Endothelial cell of umbilical vein (primary cell): ENCODE measurements at regions not wholly inside any gene's neighbourhood (a gene's known extent, or its start where the extent isn't known, plus 50 kb on each side); places are given as distances from the start of the nearest gene placed in this dataset.

Source experiments
- BruUV-seq: library from RNA; stranded (reverse); fragments of 400-500 nt; replicated peaks from 2 replicates; lab custom pipeline; 2021; lab: Mats Ljungman, UMichigan
- CTCF ChIA-PET: fragments of 300-600, 350-600 bp; sonication (Branson Sonifier 250); formaldehyde crosslinking; loops from one replicate; lab custom pipeline; 2021; ENCODE audit warnings: antibody characterized with exemption, inconsistent platforms; lab: Charles Lee
- POLR2A ChIA-PET: fragments of 300-600, 350-600 bp; sonication (Branson Sonifier 250); formaldehyde crosslinking; loops from one replicate; lab custom pipeline; 2021; ENCODE audit warnings: antibody characterized with exemption, inconsistent platforms; lab: Charles Lee
- DNase-seq: peaks from one replicate; pipeline ENCODE4 v3.0.0-alpha.2; 2011; ENCODE audit warnings: low read depth, low spot score
- FAIRE-seq: peaks from 2 replicates; lab custom pipeline; 2011; peaks lifted over from hg19 to GRCh38; lab: Jason Lieb, UNC
- H2AFZ ChIP-seq: 2 replicates; pipeline ENCODE4 v1.6.0; 2012; ENCODE audit warnings: low read depth, low read length, control low read depth, inconsistent platforms
- H3K27ac ChIP-seq: 2 replicates; pipeline ENCODE4 v1.5.1; 2011; ENCODE audit warnings: low read depth, mild to moderate bottlenecking, control low read depth, low read length, moderate library complexity; ENCODE audit not compliant: insufficient read depth
- H3K27me3 ChIP-seq, 2 experiments: 2 replicates each; pipeline versions ENCODE4 v1.6.0 to v1.6.1; 2011; ENCODE audit warnings: low read length in 2 of 2, mixed read lengths in 1 of 2; ENCODE audit not compliant: control insufficient read depth in 2 of 2, insufficient read depth in 2 of 2
- H3K36me3 ChIP-seq, 2 experiments: 2 replicates in 1 of 2; 3 replicates in 1 of 2; pipeline ENCODE4 v1.5.1; 2011; ENCODE audit warnings: low read length in 2 of 2, mild to moderate bottlenecking in 1 of 2, moderate library complexity in 1 of 2; ENCODE audit not compliant: control insufficient read depth in 2 of 2, insufficient read depth in 2 of 2; ENCODE audit errors: extremely low read depth in 1 of 2
- H3K4me1 ChIP-seq: 3 replicates; pipeline ENCODE4 v1.5.1; 2011; ENCODE audit warnings: mild to moderate bottlenecking, low read length; ENCODE audit not compliant: control insufficient read depth, insufficient read depth; ENCODE audit errors: extremely low read depth
- H3K4me2 ChIP-seq: 2 replicates; pipeline ENCODE4 v1.6.1; 2011; ENCODE audit warnings: low read length, control low read depth, mixed read lengths; ENCODE audit not compliant: insufficient read depth
- H3K4me3 ChIP-seq, 3 experiments: fragments of 200-600 bp in 1 of 3; sonication (generic), shearing (Covaris generic) in 1 of 3; replicated peaks in 1 of 3; 2 replicates each; pipeline ENCODE4 v1.5.1; 2011 to 2016; ENCODE audit warnings: control low read depth in 3 of 3, low read length in 3 of 3, mild to moderate bottlenecking in 2 of 3, inconsistent platforms in 1 of 3, low read depth in 1 of 3, moderate library complexity in 1 of 3; ENCODE audit not compliant: insufficient read depth in 1 of 3
- H3K79me2 ChIP-seq: 2 replicates; pipeline ENCODE4 v1.6.0; 2012; ENCODE audit warnings: low read length, inconsistent platforms; ENCODE audit not compliant: control insufficient read depth, insufficient read depth
- H3K9ac ChIP-seq: replicated peaks from 2 replicates; pipeline ENCODE3; 2011; ENCODE audit warnings: low read length, control low read depth; ENCODE audit not compliant: insufficient read depth; ENCODE audit errors: extremely low read depth
- H3K9me1 ChIP-seq: replicated peaks from 3 replicates; pipeline ENCODE4 v1.6.0; 2011; ENCODE audit warnings: mild to moderate bottlenecking, low read length; ENCODE audit not compliant: control insufficient read depth, insufficient read depth; ENCODE audit errors: extremely low read depth
- H3K9me3 ChIP-seq: replicated peaks from 2 replicates; pipeline ENCODE4 v1.5.1; 2012; ENCODE audit warnings: low read length, inconsistent platforms; ENCODE audit not compliant: control insufficient read depth, insufficient read depth
- H4K20me1 ChIP-seq: replicated peaks from 2 replicates; pipeline ENCODE3; 2011; ENCODE audit warnings: mild to moderate bottlenecking, low read length; ENCODE audit not compliant: control insufficient read depth, insufficient read depth; ENCODE audit errors: extremely low read depth
- EZH2 ChIP-seq: IDR thresholded peaks from 2 replicates; pipeline ENCODE4 v1.6.1; 2012; ENCODE audit warnings: borderline replicate concordance, low read depth, mild to moderate bottlenecking, moderate library complexity, low read length, inconsistent platforms; ENCODE audit not compliant: severe bottlenecking
- FOS ChIP-seq: IDR thresholded peaks from 2 replicates; pipeline ENCODE4 v1.6.1; 2011; ENCODE audit warnings: mild to moderate bottlenecking, low read length, moderate library complexity, borderline replicate concordance; ENCODE audit not compliant: insufficient read depth
- GATA2 ChIP-seq: IDR thresholded peaks from 2 replicates; pipeline ENCODE4 v1.7.0; 2011; ENCODE audit warnings: low read depth, mild to moderate bottlenecking, moderate library complexity, mixed read lengths, low read length; ENCODE audit not compliant: insufficient read length, insufficient read depth
- JUN ChIP-seq: IDR thresholded peaks from 2 replicates; pipeline ENCODE4 v1.6.1; 2011; ENCODE audit warnings: borderline replicate concordance, low read depth; ENCODE audit not compliant: insufficient read length, insufficient read depth
- MYC ChIP-seq: IDR thresholded peaks from one replicate; pipeline ENCODE4 v1.6.1; 2011; ENCODE audit warnings: mild to moderate bottlenecking, low read depth, low read length
- POLR2A ChIP-seq: IDR thresholded peaks from 2 replicates; pipeline ENCODE4 v1.6.1; 2012; ENCODE audit warnings: low read depth, mild to moderate bottlenecking, control low read depth, low read length
- POLR2AphosphoS5 ChIP-seq: IDR thresholded peaks from 2 replicates; pipeline ENCODE4 v1.6.1; 2012; ENCODE audit warnings: low read depth, mild to moderate bottlenecking, control low read depth, low read length, moderate library complexity; ENCODE audit not compliant: insufficient read depth
- dilution Hi-C: fragments of 300-500 bp; cut with MboI; formaldehyde crosslinking; loops from one replicate; pipeline ENCODE4 v1.15.0; 2019; ENCODE audit warnings: low sequenced_read_pairs; ENCODE audit not compliant: extremely low pct_ligation_motif_present
- intact Hi-C: fragments of 100-400 bp; cut with micrococcal nuclease; formaldehyde crosslinking; loops from one replicate; pipeline ENCODE4 v1.10.0; 2022
- TF ChIP-seq, protein P1 (sequence below): IDR thresholded peaks from 2 replicates; pipeline ENCODE4 v1.6.1; 2011; ENCODE audit not compliant: insufficient read depth, insufficient read length
- TF ChIP-seq, protein P2 (sequence below), 2 donors: IDR thresholded peaks; 1 replicate in 1 of 2; 2 replicates in 1 of 2; pipeline ENCODE4 v1.5.1; 2011; ENCODE audit warnings: low read length in 2 of 2, mild to moderate bottlenecking in 2 of 2, moderate library complexity in 2 of 2, control low read depth in 1 of 2, inconsistent platforms in 1 of 2, low read depth in 1 of 2; ENCODE audit not compliant: insufficient read depth in 1 of 2; ENCODE audit errors: extremely low read depth in 1 of 2

DNA sequence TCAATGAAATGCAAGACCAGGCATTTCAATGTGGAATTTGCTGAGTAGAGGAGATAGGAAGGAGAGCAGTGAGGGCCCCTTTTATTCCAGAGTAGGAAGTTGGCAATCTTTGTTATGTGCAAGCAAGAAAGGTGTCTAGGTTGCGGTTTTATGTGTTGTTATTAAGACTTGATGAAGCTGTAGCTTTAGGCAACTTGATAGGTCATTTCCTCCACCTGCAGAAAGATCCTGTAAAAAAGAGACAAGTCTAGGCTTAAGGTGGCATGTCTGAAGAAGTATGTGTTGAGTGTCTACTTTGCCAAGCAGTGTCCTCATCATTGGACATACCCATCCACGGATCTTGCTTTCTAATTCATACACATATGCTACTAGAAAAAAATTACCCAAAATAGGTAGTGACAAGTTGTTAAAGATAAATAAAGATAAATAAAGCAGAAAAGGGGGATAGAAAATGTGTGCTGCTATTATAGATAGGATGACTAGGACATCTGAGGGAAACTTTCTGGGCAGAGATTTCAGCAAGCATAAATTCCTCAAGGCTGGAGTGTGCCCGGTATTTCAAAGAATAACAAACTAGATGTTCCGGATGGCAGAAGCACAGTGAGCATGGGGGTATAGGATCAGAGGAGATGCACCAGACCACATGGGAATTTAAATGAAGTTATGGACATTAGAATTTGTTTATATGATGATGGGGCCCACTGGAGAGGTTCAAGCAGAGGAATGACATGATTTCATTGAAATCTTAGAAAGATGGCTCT, 335.0 kb downstream of the TGFB2 start:
- Histone ChIP-seq H3K9me3 (no peaks in the 10 kb centered on the region), H3K79me2 (no peaks in the 10 kb centered on the region), H3K4me2 (no peak overlapping the region), H3K4me3 (no peak overlapping the region), H2AFZ (no peak overlapping the region), H3K4me1 (no peaks in the 10 kb centered on the region), H3K9ac (no peak overlapping the region), H3K27ac (no peak overlapping the region), H3K36me3 (no peaks in the 10 kb centered on the region), H3K9me1 (no peaks in the 10 kb centered on the region), H4K20me1 (no peaks in the 10 kb centered on the region), H3K27me3 (no peaks in the 10 kb centered on the region)
- intact Hi-C loops: no loop called here
- dilution Hi-C loops: no loop called here
- no TSS peak for BruUV-seq
- FAIRE-seq (no peak), DNase-seq (no peak)
- CTCF ChIA-PET: no interaction called here
- POLR2A ChIA-PET: no interaction called here
- no peak for TF ChIP-seq FOS
- TF ChIP-seq, protein P1, sequence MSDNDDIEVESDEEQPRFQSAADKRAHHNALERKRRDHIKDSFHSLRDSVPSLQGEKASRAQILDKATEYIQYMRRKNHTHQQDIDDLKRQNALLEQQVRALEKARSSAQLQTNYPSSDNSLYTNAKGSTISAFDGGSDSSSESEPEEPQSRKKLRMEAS: no peak
- TF ChIP-seq JUN: no peak
- no peak for TF ChIP-seq POLR2AphosphoS5
- no peak for TF ChIP-seq GATA2
- TF ChIP-seq MYC: no peak
- TF ChIP-seq, protein P2, sequence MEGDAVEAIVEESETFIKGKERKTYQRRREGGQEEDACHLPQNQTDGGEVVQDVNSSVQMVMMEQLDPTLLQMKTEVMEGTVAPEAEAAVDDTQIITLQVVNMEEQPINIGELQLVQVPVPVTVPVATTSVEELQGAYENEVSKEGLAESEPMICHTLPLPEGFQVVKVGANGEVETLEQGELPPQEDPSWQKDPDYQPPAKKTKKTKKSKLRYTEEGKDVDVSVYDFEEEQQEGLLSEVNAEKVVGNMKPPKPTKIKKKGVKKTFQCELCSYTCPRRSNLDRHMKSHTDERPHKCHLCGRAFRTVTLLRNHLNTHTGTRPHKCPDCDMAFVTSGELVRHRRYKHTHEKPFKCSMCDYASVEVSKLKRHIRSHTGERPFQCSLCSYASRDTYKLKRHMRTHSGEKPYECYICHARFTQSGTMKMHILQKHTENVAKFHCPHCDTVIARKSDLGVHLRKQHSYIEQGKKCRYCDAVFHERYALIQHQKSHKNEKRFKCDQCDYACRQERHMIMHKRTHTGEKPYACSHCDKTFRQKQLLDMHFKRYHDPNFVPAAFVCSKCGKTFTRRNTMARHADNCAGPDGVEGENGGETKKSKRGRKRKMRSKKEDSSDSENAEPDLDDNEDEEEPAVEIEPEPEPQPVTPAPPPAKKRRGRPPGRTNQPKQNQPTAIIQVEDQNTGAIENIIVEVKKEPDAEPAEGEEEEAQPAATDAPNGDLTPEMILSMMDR (IDR thresholded peaks at IDR 0.05; ENCODE audit: extremely low read depth in 1 of 2, insufficient read depth in 1 of 2, low read depth in 1 of 2, low read length in 2 of 2): no peak
- TF ChIP-seq EZH2: no peak
- no peak for TF ChIP-seq POLR2A
